GM19324 (cell line): ENCODE measurements at regions not wholly inside any gene's neighbourhood (a gene's known extent, or its start where the extent isn't known, plus 50 kb on each side); places are given as distances from the start of the nearest gene placed in this dataset.

Source experiments
- ATAC-seq: cut with Tn5 transposase; IDR thresholded peaks from one replicate; pipeline ENCODE4 v1.9.1; 2021; ENCODE audit warnings: mild to moderate bottlenecking, moderate library complexity; ENCODE audit not compliant: unreplicated experiment, low FRiP score

DNA sequence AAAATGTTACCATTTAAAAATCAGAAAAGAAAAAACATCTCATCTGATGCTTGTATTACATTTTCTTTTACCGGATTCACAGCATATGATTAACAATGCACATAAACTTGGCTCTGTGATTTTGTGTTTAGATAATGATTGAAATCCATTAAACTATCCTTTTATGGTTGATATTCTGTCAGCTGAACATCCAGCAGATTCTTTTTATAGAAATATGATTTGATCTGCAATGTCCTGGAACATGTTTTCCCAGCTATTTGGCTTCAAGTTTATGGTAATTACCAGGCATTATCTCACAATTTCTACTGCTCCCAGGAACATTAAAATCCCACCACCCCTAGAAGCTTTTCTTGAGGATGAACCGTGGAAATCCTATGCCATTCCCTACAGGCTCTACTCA, 205.7 kb upstream of the TET2 start:
- ATAC-seq, result no peak

DNA sequence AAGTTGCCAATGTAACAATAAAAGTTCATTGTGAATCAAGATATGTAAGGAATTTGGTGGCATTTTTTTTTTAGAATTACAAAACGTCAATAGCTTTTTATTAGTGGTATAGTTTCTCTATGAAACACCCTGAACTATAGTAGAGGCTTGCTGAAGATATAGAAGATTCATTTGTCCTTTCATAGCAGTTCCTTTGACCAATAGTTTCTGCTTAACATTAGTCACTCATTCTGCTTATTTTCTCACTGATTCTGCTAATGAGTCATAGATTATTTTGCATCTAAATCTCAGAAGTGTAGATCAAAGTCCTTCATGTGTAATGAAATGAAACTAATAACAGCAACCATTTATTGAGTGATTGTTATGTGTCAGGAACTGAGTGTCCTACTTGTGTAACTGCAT, 205.0 kb upstream of the TET2 start:
- ATAC-seq, result peak; percentile 54

DNA sequence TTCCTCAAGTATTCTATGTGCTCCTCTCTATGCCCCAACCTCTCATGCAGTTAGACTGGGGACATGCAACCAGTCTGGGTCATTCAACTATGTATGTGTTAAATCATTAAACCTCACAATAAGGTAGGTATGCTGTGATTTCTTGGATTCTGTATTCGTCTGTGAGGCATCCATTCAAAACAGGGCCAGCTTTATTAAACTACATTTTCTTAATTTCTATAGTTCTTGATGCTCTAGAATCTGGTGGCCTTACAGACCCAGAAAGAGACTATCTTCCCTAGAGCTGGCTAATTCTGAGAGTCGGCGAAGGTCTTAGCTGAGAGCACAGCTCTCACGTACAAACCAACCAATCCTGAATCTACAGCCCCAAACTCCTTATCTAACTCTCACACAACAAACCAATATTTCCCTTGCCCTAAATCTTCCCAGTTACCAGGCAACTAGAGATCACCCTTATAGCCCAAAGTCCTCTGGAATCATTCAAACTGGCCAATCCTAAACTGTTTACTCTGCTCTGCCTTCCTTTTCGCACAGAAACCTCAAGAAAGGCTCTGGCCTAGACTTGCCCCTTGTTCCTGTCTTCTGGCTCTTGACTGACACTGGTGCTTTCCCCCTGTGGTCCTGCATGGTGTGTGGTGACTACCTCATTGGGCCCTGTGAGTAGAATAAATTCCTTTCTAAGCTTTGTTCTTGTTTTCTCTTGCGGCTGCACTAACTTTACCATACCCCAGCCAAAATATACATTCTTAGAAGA, 203.5 kb upstream of the TET2 start:
- ATAC-seq, result no peak

DNA sequence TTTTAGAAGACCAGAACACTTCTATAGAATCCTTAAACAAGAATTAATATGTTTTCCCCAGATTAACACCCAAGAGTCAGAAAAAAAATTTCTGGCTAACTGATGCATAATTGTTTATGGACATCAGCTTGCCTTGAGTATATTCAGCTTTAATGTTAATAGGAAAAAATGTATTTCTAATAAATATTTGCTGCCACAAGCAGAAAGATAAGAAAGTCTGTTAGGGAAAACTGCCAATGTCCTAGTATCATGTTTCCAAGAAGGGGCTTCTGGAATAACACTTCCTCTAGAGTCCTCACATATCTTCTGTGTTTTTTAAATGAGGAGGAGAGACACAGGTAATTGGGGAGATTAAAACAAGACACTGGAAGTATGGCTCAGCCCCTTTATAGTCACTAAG, 202.1 kb upstream of the TET2 start:
- no peak for ATAC-seq

DNA sequence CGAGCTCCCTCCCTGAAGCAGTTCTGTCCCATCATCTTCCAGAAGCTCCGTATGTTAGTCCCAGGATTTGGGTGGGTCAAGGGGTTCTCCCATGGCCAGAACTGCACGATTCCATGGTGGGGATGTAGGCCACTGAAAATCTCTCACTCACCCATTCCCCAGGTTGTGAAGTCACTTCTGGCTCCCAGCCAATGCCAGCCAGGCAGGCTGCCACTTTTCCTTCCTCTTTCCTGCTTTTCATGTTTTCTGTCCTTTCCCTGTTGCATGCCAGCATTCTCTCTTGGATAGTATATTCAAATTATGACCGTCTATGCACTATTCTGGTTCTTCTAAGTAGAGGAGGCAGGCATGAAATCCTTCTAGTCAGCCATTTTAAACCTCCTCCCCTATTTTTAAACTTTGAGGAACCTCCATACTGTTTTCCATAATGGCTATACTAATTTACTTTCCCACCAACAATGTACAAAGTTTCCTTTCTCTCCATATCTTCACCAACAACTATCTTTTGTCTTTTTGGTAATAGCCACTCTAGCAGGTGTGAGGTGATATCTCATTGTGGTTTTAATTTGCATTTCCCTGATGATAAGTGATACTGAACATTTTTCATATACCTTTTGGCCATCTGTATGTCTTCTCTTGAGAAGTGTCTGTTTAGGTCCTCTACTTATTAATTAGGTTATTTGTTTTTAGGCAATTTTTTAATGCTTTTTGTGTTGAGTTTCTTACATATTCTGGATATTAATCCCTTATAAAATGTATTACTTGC, 182.1 kb upstream of the TET2 start:
- peak; percentile 76 for ATAC-seq

DNA sequence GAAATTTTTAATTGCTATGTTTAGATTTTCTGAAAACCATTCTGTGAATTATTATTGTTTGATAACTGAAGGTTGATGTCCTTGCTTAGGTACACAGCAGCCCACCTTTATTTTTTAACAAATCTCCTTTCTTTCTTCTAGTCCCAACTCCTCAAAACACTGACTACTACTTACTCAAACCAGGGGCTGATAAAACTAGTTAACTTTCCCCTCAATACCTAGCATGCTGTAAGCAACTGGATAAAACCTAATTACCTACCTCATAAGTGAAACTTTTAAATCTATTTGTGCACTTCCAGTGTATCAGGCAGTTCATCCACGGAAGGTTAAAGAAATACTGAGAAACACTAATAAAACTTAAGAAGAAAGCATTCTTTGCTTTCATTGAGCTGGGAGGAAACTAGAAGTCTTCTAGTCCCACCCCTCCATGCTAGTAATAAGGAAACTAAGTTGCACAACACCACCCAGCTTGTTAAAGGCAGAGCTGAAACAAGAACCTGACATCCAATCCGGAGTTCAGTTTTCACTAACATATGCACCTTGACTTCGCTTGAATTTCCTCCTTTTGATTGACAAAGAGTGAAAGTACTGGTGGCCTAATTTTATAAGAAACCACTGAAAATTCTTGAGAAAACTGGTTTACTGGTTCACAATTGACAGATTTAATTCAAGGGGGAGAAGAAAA, 180.2 kb upstream of the TET2 start:
- ATAC-seq, result peak; percentile 93

DNA sequence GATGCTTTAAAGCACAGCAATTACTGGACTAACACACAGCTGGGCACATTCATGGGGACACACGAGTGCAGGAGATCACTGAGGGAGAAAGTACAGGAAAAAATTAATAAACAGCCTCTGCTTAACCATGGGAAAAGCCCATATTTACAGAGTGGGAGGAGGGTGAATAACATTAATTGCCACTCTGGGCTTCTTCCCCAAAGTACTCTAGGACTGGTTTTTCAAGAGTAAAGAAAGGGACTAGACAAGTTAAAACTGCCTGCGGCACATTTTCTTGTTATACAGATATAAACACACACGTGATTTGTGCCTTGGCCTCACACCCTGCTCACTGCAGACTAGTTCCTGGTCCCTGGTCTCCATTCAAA, 179.7 kb upstream of the TET2 start:
- no peak for ATAC-seq

DNA sequence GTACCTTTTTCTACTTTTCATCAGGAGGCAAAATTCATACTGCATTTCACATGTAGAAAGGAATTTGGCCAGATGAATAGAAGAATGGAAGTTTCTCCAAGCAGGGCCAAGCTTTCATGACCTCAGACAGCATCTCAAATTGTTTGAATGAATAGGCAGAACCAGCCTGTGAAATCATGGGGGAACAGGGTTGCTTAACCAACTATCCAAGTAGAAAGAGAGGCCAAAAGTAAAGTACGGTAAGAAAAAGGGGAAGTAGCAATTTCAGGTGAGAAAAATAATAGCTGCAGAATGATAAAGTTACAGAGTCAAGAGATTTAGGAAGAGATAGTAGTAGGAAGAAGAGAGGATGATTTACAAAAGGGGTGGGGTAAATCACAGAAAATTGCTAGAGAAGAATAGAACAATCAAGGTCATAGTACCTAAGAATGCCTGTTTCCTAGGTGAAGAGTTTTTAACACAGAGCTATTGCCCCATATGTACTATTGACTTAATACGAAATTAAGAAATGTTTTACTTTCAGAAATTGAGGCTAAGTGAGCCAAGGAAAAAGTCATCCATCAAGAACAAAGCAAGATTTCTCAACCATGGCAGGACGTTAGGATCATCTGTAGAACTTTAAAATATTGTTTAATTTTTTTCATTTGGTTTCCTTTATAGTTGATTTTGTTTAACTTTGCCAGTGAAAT, 177.1 kb upstream of the TET2 start:
- ATAC-seq, result no peak

DNA sequence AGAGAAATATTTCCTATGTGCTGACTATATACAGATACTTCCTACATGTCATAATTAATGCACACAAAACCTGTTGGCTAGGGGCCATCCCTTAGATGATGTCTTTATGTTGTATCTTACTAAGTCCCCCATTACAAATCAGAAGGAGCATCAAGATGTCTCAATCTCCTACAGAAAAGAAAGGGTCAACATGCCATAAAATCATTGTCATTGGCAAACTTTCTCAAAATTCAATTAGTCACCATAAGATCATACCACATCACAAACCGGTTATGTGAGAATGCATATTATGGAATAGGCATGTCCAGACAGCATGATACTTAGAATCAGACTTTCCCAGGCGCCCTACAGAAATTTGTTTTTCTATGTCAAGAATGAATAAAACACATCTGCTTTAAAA, 175.2 kb upstream of the TET2 start:
- no peak for ATAC-seq

DNA sequence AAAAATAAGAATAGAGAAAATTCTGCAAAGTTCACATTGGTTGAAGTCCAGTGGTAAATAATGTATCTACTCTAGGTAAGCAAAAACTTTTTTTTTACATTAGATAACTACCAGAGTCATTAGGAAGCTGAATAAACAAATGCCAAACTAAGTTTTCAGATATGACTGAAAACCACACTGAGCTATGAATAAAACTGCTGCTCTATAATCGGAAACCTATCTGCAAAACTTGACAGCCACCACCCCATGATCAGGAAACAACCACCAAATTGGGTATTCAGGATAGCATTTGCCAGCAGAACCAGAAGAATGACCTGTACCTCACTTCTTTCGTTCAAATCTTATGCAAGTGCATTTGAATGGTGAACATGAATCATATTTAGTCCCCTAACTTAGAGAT, 173.0 kb upstream of the TET2 start:
- ATAC-seq, result peak; percentile 54

DNA sequence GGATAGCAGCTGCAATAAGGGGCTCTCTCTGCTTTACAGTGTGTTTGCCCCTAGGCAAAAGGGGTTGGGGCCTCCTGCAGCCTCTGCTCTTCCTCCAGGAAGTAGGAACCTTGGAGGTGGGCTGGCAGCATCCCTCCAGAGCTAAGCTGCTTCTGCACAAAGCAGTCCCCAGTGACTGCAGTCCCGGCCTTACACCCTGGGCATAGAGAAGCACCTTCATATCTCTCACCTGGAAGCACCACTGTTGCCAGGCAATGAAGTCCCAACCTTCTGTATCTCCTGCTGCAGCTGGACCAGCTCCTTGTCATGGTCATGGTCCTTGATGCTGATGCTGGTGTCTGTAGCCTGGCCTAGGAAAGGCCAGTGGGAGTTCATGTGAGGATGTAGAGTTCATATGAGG, 171.1 kb upstream of the TET2 start:
- ATAC-seq, result no peak

DNA sequence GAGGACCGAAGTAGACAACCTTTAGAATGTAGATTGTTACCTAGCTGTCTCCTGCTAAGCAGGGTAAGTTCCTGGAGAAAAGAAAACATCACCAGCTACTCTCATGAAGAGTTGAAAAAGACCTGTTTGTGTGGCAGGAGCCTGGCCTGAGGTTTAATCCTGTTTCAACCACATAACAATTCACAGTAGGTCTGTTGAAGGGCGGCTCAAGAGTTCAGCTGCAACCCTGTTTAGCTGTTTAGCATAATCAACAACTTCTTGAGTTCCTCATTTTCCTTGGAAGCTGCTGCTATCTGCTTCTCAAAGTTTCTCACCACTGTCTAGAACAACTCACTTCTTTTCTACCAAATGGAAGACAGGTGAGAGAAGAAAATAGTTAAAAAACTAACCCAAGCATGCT, 170.4 kb upstream of the TET2 start:
- ATAC-seq, result no peak

DNA sequence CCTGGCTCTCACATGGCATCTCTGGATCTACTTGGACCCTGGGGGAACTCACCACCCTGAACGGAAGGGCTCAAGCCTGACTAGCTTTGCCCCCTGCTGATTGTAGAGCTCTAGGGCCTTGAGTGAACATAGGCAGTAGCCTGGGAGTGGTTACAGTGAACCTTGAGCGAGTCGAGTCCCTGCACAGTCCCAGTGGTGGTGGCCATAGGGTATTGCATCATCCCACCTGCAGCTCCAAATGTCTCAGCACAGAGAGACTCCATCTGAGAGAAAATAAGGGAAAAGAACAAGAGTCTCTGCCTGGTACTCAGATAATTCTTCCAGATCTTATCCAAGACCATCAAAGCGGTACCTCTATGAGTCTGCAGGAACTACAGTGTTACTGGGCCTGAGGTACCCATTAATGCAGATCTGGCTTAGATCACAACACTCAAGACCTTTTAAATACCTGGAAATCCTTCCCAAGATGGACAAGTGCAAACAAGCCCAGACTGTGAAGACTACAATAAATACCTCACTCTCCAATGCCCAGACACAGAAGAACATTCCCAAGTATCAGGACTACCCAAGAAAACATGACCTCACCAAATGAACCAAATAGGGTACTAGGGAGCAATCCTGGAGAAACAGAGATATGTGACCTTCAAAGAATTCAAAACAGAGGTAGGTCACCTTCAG, 167.5 kb upstream of the TET2 start:
- no peak for ATAC-seq

DNA sequence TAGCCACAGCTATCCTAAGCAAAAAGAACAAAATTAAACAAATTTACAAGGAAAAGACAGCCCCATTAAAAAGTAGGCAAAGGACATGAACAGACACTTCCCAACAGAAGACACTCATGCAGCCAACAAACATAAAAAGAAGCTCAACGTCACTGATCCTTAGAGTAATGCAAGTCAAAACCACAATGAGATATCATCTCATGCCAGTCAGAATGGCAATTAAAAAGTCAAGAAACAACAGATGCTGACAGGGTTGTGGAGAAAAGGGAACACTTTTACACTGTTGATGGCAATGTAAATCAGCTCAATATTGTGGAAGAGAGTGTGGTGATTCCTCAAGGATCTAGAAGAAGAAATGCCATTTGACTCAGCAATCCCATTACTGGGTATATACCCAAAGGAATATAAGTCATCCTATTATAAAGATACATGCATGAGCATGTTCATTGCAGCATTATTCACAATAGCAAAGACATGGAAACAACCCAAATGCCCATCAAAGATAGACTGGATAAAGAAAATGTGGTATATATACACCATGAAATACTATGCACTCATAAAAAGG, 163.0 kb upstream of the TET2 start:
- ATAC-seq, result no peak

DNA sequence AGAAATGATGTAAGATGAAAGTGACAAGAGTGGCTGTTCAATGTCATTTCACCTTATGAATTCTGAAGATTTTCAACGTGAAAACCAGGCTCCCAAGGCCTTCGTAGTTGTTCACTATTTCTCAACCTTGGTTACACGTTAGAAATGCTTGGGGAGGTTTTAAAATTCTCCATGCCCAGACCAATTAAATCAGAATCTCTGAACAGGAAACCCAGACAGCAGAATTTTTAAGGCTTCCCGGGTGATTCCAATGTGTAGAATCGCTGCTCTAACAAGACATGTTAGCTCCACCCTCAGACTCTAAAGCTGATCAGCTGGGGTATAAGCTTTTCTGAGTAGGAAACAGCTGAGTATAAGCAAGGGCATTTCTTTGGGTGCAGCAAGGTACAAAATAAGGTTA, 160.4 kb upstream of the TET2 start:
- no peak for ATAC-seq

DNA sequence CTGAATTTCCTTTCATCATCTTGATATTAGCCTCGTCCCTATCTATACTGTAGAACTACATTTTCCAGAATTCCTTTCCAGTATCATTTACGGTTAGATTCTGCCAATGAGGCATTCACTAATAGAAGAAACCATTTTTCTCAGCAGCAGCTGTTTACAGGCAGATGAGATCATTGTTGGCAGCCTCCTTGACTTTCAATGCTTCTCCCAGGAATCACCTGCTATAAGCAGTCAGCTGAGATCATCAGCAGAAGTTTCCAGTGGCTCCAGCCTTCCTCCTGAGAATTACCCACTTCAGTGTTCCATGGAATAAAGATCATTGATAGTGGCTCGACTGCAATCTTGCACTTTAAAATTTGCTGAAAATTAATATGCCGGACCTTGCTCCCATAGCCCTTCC, 157.3 kb upstream of the TET2 start:
- no peak for ATAC-seq

DNA sequence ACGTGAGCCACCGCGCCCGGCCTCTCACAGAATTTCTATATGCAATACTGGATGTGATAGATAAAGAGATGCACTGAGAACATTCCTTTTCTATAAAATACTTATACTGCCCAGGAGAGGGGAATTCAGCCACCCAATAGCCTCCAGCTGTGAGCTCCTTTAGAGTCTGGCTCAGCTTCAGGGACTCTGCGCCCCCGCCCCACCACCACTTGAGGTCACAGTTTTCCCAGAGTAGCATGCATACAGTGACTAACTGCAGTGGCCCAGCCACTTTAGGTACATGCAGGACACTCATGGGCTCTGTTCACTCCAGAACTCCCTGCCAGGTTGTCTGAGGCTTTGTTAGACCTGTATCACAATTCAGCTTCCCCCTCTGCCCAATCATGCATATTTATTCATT, 144.4 kb upstream of the TET2 start:
- ATAC-seq, result no peak

DNA sequence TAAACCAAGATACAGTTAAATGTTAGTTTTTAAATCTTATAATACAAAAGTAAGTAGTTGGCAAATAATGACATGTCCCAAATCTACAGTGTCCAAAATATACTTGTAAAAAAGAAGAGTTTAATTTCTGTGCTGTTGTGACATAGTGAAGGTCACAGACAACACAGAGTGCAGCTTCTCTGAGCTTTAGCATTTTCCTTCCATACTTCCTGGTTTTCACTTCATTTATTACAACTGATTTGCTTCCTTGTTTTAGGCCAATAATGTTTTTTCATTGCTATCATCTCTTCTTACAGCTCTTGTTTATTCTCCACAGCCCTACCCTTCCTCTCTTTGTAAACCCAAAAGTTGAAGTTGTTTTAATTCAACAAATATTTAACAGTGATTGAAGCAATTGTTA, 132.4 kb upstream of the TET2 start:
- no peak for ATAC-seq

DNA sequence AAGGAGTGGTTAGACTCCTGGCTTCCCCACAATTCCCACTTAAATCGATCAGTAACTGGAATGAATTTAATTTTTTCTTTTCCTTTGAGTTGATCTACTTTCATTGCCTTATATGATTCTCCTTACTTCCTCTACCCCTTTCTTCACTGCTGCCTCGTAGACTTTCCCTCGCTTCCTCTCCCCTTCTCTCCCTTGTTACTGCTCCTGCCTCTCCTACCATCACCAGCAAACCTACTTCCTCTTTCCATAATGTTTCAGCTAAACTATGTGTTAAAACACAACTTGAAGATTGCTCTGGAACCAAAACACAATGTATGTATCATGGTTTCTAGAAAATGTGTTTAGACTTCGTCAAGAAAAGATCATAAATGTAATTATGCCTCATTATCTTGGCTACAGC, 132.0 kb upstream of the TET2 start:
- no peak for ATAC-seq

DNA sequence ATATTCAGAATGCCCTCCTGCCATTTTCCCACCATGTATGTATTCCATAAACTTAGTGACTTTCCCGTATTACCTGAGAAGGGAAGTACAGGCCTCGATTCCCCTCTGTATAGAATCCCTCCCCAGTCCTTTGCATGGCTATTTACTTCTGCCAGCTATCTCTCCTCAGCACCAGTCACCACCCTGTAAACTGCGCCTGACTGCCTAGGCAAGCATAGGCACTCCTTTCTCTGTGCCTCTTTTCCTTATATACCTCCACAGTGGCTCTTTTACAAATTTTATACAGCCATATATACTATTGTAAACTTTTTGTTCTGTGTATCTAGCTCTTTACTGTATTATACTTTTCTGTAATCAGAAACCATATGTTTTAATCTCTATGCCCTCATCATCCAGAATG, 130.9 kb upstream of the TET2 start:
- no peak for ATAC-seq
